HG02973 (cell line): ENCODE measurements at regions not wholly inside any gene's neighbourhood (a gene's known extent, or its start where the extent isn't known, plus 50 kb on each side); places are given as distances from the start of the nearest gene placed in this dataset.
"Not testable (repeated sequence)": the region's sequence is repeated elsewhere in the genome, so short reads cannot be mapped to it uniquely, and the experiment has no call there.

ENCODE experiments used
- ATAC-seq: cut with Tn5 transposase; IDR thresholded peaks from one replicate; pipeline ENCODE4 v1.9.1; 2021; ENCODE audit warnings: moderate library complexity; ENCODE audit not compliant: unreplicated experiment

GRCh38 chr6:65997539-65997938 lies 290.5 kb upstream of the EYS start:
- no peak for ATAC-seq

- no peak for ATAC-seq
Measured at GRCh38 chr6:65996096-65996495, 289.1 kb upstream of the EYS start.

- ATAC-seq, result no peak
Measured at GRCh38 chr6:65989676-65990075, 282.6 kb upstream of the EYS start.

- ATAC-seq, result no peak
Measured at GRCh38 chr6:65988006-65988405, 281.0 kb upstream of the EYS start.

GRCh38 chr6:65984089-65984488 lies 277.1 kb upstream of the EYS start:
- no peak for ATAC-seq

- no peak for ATAC-seq
Measured at GRCh38 chr6:65979120-65979519, 272.1 kb upstream of the EYS start.

- ATAC-seq, result not testable (repeated sequence)
Measured at GRCh38 chr6:65971252-65971651, 264.2 kb upstream of the EYS start.

- ATAC-seq, result no peak
Measured at GRCh38 chr6:65964261-65964660, 257.2 kb upstream of the EYS start.

GRCh38 chr6:65955034-65955433 lies 248.0 kb upstream of the EYS start:
- no peak for ATAC-seq

- no peak for ATAC-seq
Measured at GRCh38 chr6:65948062-65948461, 241.0 kb upstream of the EYS start.

GRCh38 chr6:65943548-65943947 lies 236.5 kb upstream of the EYS start:
- ATAC-seq, result no peak

- ATAC-seq, result no peak
Measured at GRCh38 chr6:65943051-65943450, 236.0 kb upstream of the EYS start.

GRCh38 chr6:65938000-65938399 lies 231.0 kb upstream of the EYS start:
- no peak for ATAC-seq

- no peak for ATAC-seq
Measured at GRCh38 chr6:65935412-65935811, 228.4 kb upstream of the EYS start.

- no peak for ATAC-seq
Measured at GRCh38 chr6:65933390-65933789, 226.4 kb upstream of the EYS start.

GRCh38 chr6:65927141-65927540 lies 220.1 kb upstream of the EYS start:
- ATAC-seq, result no peak

- no peak for ATAC-seq
Measured at GRCh38 chr6:65924411-65924810, 217.4 kb upstream of the EYS start.

- ATAC-seq, result no peak
Measured at GRCh38 chr6:65922049-65922448, 215.0 kb upstream of the EYS start.

GRCh38 chr6:65908065-65908464 lies 201.0 kb upstream of the EYS start:
- ATAC-seq, result no peak

- ATAC-seq, result no peak
Measured at GRCh38 chr6:65903992-65904391, 197.0 kb upstream of the EYS start.

- ATAC-seq, result no peak
Measured at GRCh38 chr6:65900928-65901327, 193.9 kb upstream of the EYS start.

- ATAC-seq, result no peak
Measured at GRCh38 chr6:65896140-65896539, 189.1 kb upstream of the EYS start.

GRCh38 chr6:65876668-65877067 lies 169.6 kb upstream of the EYS start:
- ATAC-seq, result no peak

- no peak for ATAC-seq
Measured at GRCh38 chr6:65852369-65852852, 145.4 kb upstream of the EYS start.
